SK-N-SH (cell line): ENCODE measurements at regions not wholly inside any gene's neighbourhood (a gene's known extent, or its start where the extent isn't known, plus 50 kb on each side); places are given as distances from the start of the nearest gene placed in this dataset.

ENCODE experiments used
- CTCF ChIA-PET: fragments of 300-600, 350-600 bp; formaldehyde crosslinking; extraction: SDS; loops from one replicate; lab custom pipeline; 2021; lab: Yijun Ruan, JAX
- POLR2A ChIA-PET: fragments of 350-600 bp; sonication (Branson Sonifier 250); formaldehyde crosslinking; extraction: SDS; loops from one replicate; lab custom pipeline; 2020; ENCODE audit warnings: antibody characterized with exemption, inconsistent platforms; lab: Yijun Ruan, JAX
- DNase-seq: peaks from one replicate; pipeline ENCODE4 v3.0.0; 2012
- H2AFZ ChIP-seq: fragments of 200-600 bp; sonication (generic); 2 replicates; pipeline ENCODE4 v1.8.1; 2016; ENCODE audit warnings: antibody characterized with exemption, mild to moderate bottlenecking, low read depth
- H3F3A ChIP-seq: fragments of 200-600 bp; sonication (generic); replicated peaks from 2 replicates; pipeline ENCODE3; 2016; ENCODE audit warnings: antibody characterized with exemption, mild to moderate bottlenecking; ENCODE audit not compliant: insufficient read depth
- H3K27ac ChIP-seq, 2 experiments: fragments of 200-500 bp in 1 of 2; fragments of 200-600 bp in 1 of 2; sonication (Bioruptor generic) in 1 of 2; sonication (generic), shearing (Covaris generic) in 1 of 2; 2 replicates each; pipeline versions ENCODE4 v1.5.1 to v1.6.1; 2014 to 2016; ENCODE audit warnings: low read depth in 2 of 2, inconsistent platforms in 1 of 2, low read length in 1 of 2, mild to moderate bottlenecking in 1 of 2, mixed read lengths in 1 of 2
- H3K27me3 ChIP-seq: fragments of 200-600 bp; sonication (generic), shearing (Covaris generic); 2 replicates; pipeline ENCODE4 v1.6.1; 2016; ENCODE audit warnings: mixed run types; ENCODE audit not compliant: insufficient read depth
- H3K36me3 ChIP-seq, 2 experiments: fragments of 200-500 bp in 1 of 2; fragments of 200-600 bp in 1 of 2; sonication (Bioruptor generic) in 1 of 2; sonication (generic) in 1 of 2; replicated peaks in 1 of 2; 2 replicates each; pipeline versions ENCODE3 to v1.5.1; 2014 to 2016; ENCODE audit warnings: low read length in 1 of 2, mild to moderate bottlenecking in 1 of 2; ENCODE audit not compliant: insufficient read depth in 2 of 2, control insufficient read depth in 1 of 2
- H3K4me1 ChIP-seq, 2 experiments: fragments of 200-500 bp in 1 of 2; fragments of 200-600 bp in 1 of 2; sonication (Bioruptor generic) in 1 of 2; sonication (generic), shearing (Covaris generic) in 1 of 2; 2 replicates each; pipeline versions ENCODE4 v1.5.1 to v1.6.1; 2014 to 2016; ENCODE audit warnings: low read depth in 1 of 2, low read length in 1 of 2, mixed run types in 1 of 2; ENCODE audit not compliant: insufficient read depth in 2 of 2, control insufficient read depth in 1 of 2
- H3K4me2 ChIP-seq: fragments of 200-600 bp; sonication (generic), shearing (Covaris generic); 2 replicates; pipeline ENCODE4 v1.6.1; 2017; ENCODE audit warnings: mixed run types
- H3K4me3 ChIP-seq, 2 experiments: fragments of 200-500 bp in 1 of 2; fragments of 200-600 bp in 1 of 2; sonication (Bioruptor generic) in 1 of 2; sonication (generic), shearing (Covaris generic) in 1 of 2; 2 replicates each; pipeline versions ENCODE4 v1.5.1 to v1.8.1; 2014 to 2016; ENCODE audit warnings: low read depth in 2 of 2, inconsistent platforms in 1 of 2, low read length in 1 of 2, mild to moderate bottlenecking in 1 of 2, mixed read lengths in 1 of 2, moderate library complexity in 1 of 2
- H3K79me2 ChIP-seq: fragments of 200-600 bp; sonication (generic); 2 replicates; pipeline ENCODE4 v1.8.1; 2017; ENCODE audit warnings: mild to moderate bottlenecking; ENCODE audit not compliant: insufficient read depth
- H3K9ac ChIP-seq: fragments of 200-600 bp; sonication (generic); 2 replicates; pipeline ENCODE4 v1.6.1; 2017; ENCODE audit warnings: mixed run types
- H3K9me2 ChIP-seq: fragments of 200-600 bp; sonication (generic); 2 replicates; pipeline ENCODE4 v1.6.1; 2017; ENCODE audit warnings: mixed run types
- H3K9me3 ChIP-seq: fragments of 200-600 bp; sonication (generic); 2 replicates; pipeline ENCODE4 v1.6.1; 2017; ENCODE audit warnings: mixed run types, mild to moderate bottlenecking, moderate library complexity
- H4K20me1 ChIP-seq: fragments of 200-600 bp; sonication (generic); 2 replicates; pipeline ENCODE4 v1.6.1; 2017; ENCODE audit warnings: mild to moderate bottlenecking, mixed run types; ENCODE audit not compliant: insufficient read depth
- EP300 ChIP-seq, 2 experiments: IDR thresholded peaks; 2 replicates each; pipeline versions ENCODE4 v1.4.0 to v1.6.1; 2012; ENCODE audit warnings: borderline replicate concordance in 1 of 2, low read depth in 1 of 2, low read length in 1 of 2
- EZH2phosphoT487 ChIP-seq: fragments of 200-600 bp; sonication (generic); IDR thresholded peaks from 2 replicates; pipeline ENCODE4 v1.6.1; 2017; ENCODE audit warnings: low read depth, mixed run types, mild to moderate bottlenecking, antibody characterized with exemption, moderate library complexity, borderline replicate concordance
- FOSL2 ChIP-seq: IDR thresholded peaks from 2 replicates; pipeline ENCODE4 v1.4.0; 2012; ENCODE audit warnings: low read depth, mild to moderate bottlenecking, moderate library complexity, borderline replicate concordance
- GABPA ChIP-seq: IDR thresholded peaks from 2 replicates; pipeline ENCODE4 v1.4.0; 2012; ENCODE audit warnings: low read depth, mild to moderate bottlenecking
- GATA2 ChIP-seq: sonication (generic); formaldehyde crosslinking; IDR thresholded peaks from 2 replicates; pipeline ENCODE4 v1.5.0; 2020; ENCODE audit warnings: mild to moderate bottlenecking, missing genetic modification reagents
- IRF3 ChIP-seq: fragments of 150-350 bp; IDR thresholded peaks from 2 replicates; pipeline ENCODE4 v1.6.1; 2016; ENCODE audit warnings: mild to moderate bottlenecking, low read depth, low read length
- NRF1 ChIP-seq: IDR thresholded peaks from 2 replicates; pipeline ENCODE4 v1.6.1; 2012; ENCODE audit warnings: low read depth, mild to moderate bottlenecking, low read length
- POLR2AphosphoS5 ChIP-seq: IDR thresholded peaks from 2 replicates; pipeline ENCODE4 v1.6.1; 2012; ENCODE audit warnings: low read depth, low read length
- RAD21 ChIP-seq: IDR thresholded peaks from 2 replicates; pipeline ENCODE4 v1.6.1; 2012; ENCODE audit warnings: mild to moderate bottlenecking, low read length
- SIN3A ChIP-seq: IDR thresholded peaks from 2 replicates; pipeline ENCODE4 v1.6.1; 2012; ENCODE audit warnings: low read depth, mild to moderate bottlenecking, low read length, moderate library complexity, borderline replicate concordance
- whole genome bisulfite sequencing: methylation state at CpG from one replicate; pipeline ENCODE4 v1.1.6; 2017; ENCODE audit warnings: low lambda C conversion rate; 5-methylcytosine and 5-hydroxymethylcytosine counted together
- TF ChIP-seq, protein P1 (sequence below): fragments of 200-600 bp; sonication (generic); IDR thresholded peaks from 2 replicates; pipeline ENCODE4 v1.6.1; 2017; ENCODE audit warnings: antibody characterized with exemption, mild to moderate bottlenecking, moderate library complexity

DNA sequence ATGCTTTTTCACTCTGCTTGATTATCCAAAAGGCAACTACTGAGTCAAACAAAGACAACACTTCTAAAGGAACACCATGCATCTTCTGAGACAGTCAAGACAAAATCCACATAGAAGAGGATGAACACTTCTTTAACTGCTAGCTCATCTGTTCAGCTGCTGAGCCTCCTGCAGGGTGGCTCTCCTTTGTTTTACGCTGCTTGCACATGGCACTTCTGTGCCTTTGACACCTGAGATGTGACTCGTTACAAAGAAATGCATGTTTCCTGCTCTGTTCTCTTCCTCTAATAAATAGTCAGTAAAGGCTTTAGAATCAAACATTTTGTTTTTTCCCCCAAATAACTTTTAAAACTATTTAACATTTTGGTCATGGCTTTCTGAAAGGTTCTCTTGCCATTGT is 1129.4 kb downstream of the TDRD15 start:
- WGBS, result 21% methylated on average over 2 of the region's 2 CpGs
- Histone ChIP-seq H3K9me2 (no peaks in the 10 kb centered on the region; the same call in 1 of the 2 replicates), H3F3A (no peaks in the 10 kb centered on the region), H3K36me3 (no peaks in the 10 kb centered on the region), H3K9ac (no peak overlapping the region), H3K9me3 (no peaks in the 10 kb centered on the region; the same call in 1 of the 2 replicates), H4K20me1 (no peaks in the 10 kb centered on the region), H2AFZ (no peak overlapping the region), H3K79me2 (no peaks in the 10 kb centered on the region), H3K4me3 (no peak overlapping the region), H3K4me1 (no peaks in the 10 kb centered on the region), H3K27ac (no peak overlapping the region), H3K4me2 (no peak overlapping the region), H3K27me3 (no peaks in the 10 kb centered on the region)
- TF ChIP-seq FOSL2, result no peak
- TF ChIP-seq POLR2AphosphoS5, result no peak
- no peak for TF ChIP-seq SIN3A
- TF ChIP-seq GATA2 (CRISPR knock-in tag), result no peak
- TF ChIP-seq EP300 (IDR thresholded peaks at IDR 0.05; ENCODE audit: borderline replicate concordance in 1 of 2, low read depth in 1 of 2, low read length in 1 of 2), result no peak
- no peak for TF ChIP-seq RAD21
- TF ChIP-seq IRF3, result no peak
- TF ChIP-seq, protein P1, sequence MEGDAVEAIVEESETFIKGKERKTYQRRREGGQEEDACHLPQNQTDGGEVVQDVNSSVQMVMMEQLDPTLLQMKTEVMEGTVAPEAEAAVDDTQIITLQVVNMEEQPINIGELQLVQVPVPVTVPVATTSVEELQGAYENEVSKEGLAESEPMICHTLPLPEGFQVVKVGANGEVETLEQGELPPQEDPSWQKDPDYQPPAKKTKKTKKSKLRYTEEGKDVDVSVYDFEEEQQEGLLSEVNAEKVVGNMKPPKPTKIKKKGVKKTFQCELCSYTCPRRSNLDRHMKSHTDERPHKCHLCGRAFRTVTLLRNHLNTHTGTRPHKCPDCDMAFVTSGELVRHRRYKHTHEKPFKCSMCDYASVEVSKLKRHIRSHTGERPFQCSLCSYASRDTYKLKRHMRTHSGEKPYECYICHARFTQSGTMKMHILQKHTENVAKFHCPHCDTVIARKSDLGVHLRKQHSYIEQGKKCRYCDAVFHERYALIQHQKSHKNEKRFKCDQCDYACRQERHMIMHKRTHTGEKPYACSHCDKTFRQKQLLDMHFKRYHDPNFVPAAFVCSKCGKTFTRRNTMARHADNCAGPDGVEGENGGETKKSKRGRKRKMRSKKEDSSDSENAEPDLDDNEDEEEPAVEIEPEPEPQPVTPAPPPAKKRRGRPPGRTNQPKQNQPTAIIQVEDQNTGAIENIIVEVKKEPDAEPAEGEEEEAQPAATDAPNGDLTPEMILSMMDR, result no peak
- no peak for TF ChIP-seq GABPA
- ChIA-PET POLR2A (no interaction called here), CTCF (interaction anchor here (0.6 to 1.2 kb wide), 2 partner anchors 27 to 135 kb away, joined by 3 to 4 read pairs; no protein-coding TSS in a partner anchor)
- DNase-seq, result no peak

DNA sequence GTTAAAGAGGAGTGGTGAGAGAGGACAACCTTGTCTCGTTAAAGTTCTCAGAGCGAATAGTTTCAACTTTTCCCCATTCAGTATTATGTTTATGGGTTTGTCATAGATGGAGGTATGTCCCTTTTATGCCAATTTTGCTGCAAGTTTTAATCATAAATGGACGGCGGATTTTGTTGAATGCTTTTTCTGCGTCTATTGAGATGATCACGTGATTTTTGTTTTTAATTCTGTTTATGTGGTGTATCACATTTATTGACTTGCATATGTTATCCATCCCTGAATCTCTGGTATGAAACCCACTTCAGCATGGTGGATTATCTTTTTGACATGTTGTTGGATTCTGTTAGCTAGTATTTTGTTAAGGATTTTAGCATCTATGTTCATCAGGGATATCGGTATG is 1123.8 kb upstream of the KLHL29 start:
- H3K9ac ChIP-seq, result no peak overlapping the region
- no peaks in the 10 kb centered on the region for H3K36me3 ChIP-seq
- CTCF ChIA-PET, result no interaction called here

More for the DNA sequence above, 1123.8 kb upstream of the KLHL29 start:
- H3K4me2 ChIP-seq, result no peak overlapping the region
- peaks cover 9% of the 10 kb centered on the region; the same call in 1 of the 2 replicates for H3K9me3 ChIP-seq
- DNase-seq, result no peak
- no peaks in the 10 kb centered on the region for H3K27me3 ChIP-seq
- no peaks in the 10 kb centered on the region; a peak in 1 of 4 replicates for H3K4me1 ChIP-seq
- H3K79me2 ChIP-seq, result no peaks in the 10 kb centered on the region
- no peak overlapping the region for H3K27ac ChIP-seq
- H3K4me3 ChIP-seq, result no peak overlapping the region
- 60% methylated on average over 7 of the region's 7 CpGs for WGBS
- no peaks in the 10 kb centered on the region for H4K20me1 ChIP-seq
- H2AFZ ChIP-seq, result no peak overlapping the region
- H3K9me2 ChIP-seq, result no peaks in the 10 kb centered on the region
- no peak for TF ChIP-seq NRF1
- TF ChIP-seq EZH2phosphoT487, result no peak
- H3F3A ChIP-seq, result no peaks in the 10 kb centered on the region
- POLR2A ChIA-PET, result no interaction called here
